Fibroblast of villous mesenchyme (primary cell): ENCODE measurements at regions not wholly inside any gene's neighbourhood (a gene's known extent, or its start where the extent isn't known, plus 50 kb on each side); places are given as distances from the start of the nearest gene placed in this dataset.

Experiments
- DNase-seq: peaks from one replicate; pipeline ENCODE4 v3.0.0-alpha.2; 2010; ENCODE audit warnings: low read depth
- H3K4me3 ChIP-seq: 2 replicates; pipeline ENCODE4 v1.5.1; 2011; ENCODE audit warnings: low read depth, mild to moderate bottlenecking, low read length
- TF ChIP-seq, protein P1 (sequence below): IDR thresholded peaks from 2 replicates; pipeline ENCODE4 v1.5.1; 2012; ENCODE audit warnings: low read depth, mild to moderate bottlenecking, low read length; ENCODE audit not compliant: insufficient read depth

DNA sequence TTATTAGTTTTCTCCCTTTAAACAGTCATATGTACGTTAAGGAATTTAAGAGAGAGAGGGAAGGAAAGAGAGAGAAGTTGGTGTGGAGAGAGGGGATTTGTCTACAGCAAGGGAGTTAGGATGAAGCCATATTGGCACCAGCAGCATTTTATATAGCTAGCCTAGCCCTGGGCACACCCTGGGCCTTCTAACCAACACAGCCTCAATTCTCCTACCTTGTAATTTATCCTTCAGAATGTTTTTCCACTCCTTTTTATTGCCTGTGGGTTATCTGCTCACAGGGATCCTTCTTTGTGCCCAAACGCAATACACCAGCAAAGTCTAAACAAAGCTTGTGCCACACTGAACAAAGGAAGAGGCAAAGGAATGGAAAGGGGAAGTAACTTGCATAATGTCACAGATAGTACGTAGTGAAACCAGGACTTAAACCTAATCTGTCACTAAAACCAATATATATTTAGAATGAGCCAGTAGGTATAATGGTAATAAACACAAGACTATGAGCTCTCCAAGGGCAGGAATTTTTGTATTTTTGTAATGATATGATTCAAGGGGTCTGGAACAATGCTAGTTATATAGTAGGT, 613.8 kb upstream of the TENM4 start:
- H3K4me3 ChIP-seq, result no peak overlapping the region
- no peak for DNase-seq
- TF ChIP-seq, protein P1, sequence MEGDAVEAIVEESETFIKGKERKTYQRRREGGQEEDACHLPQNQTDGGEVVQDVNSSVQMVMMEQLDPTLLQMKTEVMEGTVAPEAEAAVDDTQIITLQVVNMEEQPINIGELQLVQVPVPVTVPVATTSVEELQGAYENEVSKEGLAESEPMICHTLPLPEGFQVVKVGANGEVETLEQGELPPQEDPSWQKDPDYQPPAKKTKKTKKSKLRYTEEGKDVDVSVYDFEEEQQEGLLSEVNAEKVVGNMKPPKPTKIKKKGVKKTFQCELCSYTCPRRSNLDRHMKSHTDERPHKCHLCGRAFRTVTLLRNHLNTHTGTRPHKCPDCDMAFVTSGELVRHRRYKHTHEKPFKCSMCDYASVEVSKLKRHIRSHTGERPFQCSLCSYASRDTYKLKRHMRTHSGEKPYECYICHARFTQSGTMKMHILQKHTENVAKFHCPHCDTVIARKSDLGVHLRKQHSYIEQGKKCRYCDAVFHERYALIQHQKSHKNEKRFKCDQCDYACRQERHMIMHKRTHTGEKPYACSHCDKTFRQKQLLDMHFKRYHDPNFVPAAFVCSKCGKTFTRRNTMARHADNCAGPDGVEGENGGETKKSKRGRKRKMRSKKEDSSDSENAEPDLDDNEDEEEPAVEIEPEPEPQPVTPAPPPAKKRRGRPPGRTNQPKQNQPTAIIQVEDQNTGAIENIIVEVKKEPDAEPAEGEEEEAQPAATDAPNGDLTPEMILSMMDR, result no peak

DNA sequence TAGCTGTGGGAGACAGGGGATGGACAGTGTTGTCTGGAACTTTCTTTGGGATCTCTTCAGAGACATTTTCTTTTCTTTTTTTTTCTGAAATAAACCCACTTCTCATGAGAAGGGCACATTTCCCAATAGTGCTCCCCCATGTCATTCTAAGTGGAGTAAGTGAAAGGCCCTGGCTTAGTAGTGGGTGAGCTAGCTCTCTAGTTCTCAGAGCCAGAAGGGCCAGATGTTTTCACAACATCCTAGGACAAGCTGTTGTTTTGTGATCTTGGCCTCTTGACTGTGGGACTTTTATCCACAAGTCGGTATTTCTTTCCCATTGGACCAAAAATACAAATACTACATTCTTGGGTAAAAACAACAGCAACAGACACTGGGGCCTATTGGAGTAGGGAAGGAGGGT, 607.7 kb upstream of the TENM4 start:
- TF ChIP-seq, protein P1, result no peak
- no peak overlapping the region for H3K4me3 ChIP-seq
- DNase-seq, result no peak

DNA sequence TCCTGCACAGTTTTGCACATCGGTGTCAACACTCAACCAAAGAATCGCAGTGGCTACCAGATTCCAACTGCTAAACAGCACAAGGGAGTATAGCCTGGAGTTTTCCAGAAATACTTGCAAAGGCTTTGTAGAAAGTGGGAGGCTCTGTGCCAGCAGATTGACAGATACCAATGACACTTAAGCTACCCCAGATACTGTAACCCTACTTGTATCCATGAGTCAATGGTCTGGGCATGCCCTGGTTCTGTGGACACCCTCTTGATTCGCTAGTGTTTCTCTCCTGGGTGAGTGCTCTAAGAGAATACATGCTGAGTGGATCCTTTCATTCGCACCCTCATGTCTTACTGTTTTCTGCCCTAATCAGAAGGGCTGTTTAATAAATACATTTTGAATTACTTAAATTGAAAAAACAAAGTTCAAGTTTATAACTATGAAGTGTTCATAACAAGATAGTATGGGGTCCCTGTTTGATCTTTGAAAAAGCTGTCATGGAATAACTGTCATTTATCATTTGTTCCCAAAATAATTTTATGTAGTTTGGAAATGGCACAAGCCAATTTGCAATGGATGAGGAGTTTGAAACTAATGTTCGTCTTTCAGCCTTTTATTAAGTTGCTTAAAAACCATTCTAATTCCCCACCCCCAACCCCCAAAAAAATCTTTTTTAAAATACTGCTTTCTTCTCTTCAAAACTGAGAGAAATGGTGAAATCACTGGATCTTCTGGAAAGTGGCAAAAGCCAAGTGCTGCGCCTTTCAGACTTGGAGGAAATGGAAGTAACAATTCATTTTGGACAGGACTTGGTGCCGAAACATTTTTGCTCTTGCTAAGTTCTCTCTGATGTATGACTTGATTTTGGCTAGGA, 600.5 kb upstream of the TENM4 start:
- TF ChIP-seq, protein P1, result no peak
- H3K4me3 ChIP-seq, result no peak overlapping the region
- DNase-seq, result no peak

DNA sequence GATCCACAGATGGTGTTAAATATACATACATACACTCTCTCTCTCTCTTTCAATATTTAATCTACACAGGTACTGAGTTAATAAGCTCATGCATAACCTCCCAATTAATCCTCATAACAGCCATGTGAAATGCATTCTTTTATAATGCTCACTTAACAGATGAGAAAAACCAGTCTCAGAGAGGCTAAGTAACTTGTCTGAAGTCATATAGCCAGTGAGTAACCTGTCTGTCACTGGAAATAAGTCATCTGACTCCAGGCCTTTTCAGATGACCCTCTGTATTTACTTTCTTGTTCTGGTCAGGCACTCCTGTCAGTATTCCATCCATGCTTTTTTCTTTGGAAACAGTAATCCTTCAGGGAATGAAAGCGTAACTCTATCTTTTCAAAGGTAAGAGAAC, 594.0 kb upstream of the TENM4 start:
- TF ChIP-seq, protein P1, result no peak
- no peak for DNase-seq

DNA sequence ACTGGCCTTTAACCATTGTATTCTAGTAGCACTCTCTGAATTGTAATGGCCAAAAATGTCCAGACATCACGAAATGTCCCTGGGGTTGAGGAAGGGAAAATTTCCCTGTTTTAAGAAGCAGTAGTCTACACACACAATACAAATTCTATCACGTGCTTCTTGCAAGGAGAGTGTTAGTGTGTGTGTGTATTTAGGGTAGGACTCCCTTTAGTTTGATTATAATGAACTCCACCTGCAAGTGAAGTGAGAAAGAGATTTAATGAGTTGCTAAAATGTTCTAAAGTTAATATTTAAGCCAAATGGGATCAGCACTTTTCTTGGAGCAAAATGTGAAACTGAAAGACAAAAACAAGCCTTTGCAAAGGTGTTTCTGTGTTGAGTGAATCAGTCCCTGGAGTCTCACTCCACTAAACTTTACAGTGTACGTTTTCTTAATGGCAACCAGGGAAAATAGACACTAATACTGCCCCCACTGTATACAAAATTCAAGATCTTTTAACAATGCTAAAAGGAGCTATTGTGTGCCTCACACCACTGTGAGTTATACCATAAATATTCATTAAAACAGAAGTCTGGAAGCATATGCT, 590.3 kb upstream of the TENM4 start:
- TF ChIP-seq, protein P1, result no peak
- H3K4me3 ChIP-seq, result no peak overlapping the region
- DNase-seq, result no peak

More for the DNA sequence above, 594.0 kb upstream of the TENM4 start:
- no peak overlapping the region for H3K4me3 ChIP-seq

DNA sequence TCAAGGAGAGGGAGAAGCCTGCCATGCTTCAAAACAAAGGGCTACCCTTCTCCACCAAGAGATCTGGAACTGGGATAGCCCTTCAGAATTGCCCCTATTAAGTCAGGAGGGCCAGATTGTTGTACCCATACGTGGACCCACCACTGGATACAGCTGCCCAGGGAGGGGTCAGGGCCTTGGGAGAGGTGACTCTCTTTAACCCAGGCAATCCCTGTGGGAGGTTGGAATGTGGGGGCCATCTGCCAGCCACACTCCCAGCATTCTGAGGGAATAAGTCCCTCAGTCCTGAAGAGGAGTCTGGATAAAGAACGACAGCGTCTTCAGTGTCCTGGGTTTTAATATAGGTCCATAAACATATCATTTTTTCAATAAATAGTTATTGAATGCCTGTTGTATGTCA, 588.2 kb upstream of the TENM4 start:
- TF ChIP-seq, protein P1, result no peak
- DNase-seq, result no peak
- H3K4me3 ChIP-seq, result no peak overlapping the region
